ENCODE measurements at regions not wholly inside any gene's neighbourhood (a gene's known extent, or its start where the extent isn't known, plus 50 kb on each side); places are given as distances from the start of the nearest gene placed in this dataset.

DNA sequence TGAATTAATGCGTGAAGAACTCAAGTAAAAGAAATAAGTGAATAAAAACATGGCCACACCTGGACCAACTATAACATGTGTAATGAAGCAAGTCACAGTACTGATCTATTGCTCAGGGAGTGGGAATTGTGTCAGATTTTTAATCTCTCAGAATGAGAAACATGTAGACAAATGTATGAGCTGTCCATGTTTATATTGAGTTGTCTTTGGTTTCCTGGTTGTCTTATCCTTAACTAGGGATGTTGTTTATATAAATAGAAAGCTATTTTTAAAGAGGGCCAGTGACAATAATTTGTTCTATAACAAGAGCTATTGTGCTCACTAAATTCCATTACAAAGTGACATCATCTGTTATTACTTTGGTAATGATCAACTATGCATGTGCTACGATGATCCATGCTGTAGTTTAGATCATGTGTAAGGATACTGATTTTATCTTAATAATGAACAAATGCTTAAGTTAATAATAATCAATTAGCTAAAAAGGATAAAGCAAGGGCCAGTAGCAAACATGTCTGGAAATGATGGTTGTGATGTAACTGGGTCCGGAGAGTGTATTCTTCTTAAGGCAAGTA is 91.3 kb upstream of the RTL1 start:
- no peak for TF ChIP-seq EZH2 (IDR thresholded peaks at IDR 0.05; ENCODE audit: borderline replicate concordance, low read depth, low read length, severe bottlenecking)
- TF ChIP-seq, protein P1, sequence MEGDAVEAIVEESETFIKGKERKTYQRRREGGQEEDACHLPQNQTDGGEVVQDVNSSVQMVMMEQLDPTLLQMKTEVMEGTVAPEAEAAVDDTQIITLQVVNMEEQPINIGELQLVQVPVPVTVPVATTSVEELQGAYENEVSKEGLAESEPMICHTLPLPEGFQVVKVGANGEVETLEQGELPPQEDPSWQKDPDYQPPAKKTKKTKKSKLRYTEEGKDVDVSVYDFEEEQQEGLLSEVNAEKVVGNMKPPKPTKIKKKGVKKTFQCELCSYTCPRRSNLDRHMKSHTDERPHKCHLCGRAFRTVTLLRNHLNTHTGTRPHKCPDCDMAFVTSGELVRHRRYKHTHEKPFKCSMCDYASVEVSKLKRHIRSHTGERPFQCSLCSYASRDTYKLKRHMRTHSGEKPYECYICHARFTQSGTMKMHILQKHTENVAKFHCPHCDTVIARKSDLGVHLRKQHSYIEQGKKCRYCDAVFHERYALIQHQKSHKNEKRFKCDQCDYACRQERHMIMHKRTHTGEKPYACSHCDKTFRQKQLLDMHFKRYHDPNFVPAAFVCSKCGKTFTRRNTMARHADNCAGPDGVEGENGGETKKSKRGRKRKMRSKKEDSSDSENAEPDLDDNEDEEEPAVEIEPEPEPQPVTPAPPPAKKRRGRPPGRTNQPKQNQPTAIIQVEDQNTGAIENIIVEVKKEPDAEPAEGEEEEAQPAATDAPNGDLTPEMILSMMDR (IDR thresholded peaks at IDR 0.05; ENCODE audit: extremely low read depth in 1 of 2, insufficient read depth in 1 of 2, low read depth in 1 of 2, low read length in 2 of 2): no peak
- no peak for TF ChIP-seq POLR2A (IDR thresholded peaks at IDR 0.05; ENCODE audit: low read depth, low read length)
- no peak for TF ChIP-seq POLR2AphosphoS5 (IDR thresholded peaks at IDR 0.05; ENCODE audit: insufficient read depth, low read depth, low read length)
- TF ChIP-seq MYC (IDR thresholded peaks at IDR 0.05; ENCODE audit: low read depth, low read length): no peak
- no peak for TF ChIP-seq JUN (IDR thresholded peaks at IDR 0.05; ENCODE audit: borderline replicate concordance, insufficient read depth, insufficient read length, low read depth)
- TF ChIP-seq, protein P2, sequence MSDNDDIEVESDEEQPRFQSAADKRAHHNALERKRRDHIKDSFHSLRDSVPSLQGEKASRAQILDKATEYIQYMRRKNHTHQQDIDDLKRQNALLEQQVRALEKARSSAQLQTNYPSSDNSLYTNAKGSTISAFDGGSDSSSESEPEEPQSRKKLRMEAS (IDR thresholded peaks at IDR 0.05; ENCODE audit: insufficient read depth, insufficient read length): no peak
- no peak for TF ChIP-seq FOS (IDR thresholded peaks at IDR 0.05; ENCODE audit: borderline replicate concordance, insufficient read depth, low read length)

Data from endothelial cell of umbilical vein (primary cell).